ENCODE measurements at regions not wholly inside any gene's neighbourhood (a gene's known extent, or its start where the extent isn't known, plus 50 kb on each side); places are given as distances from the start of the nearest gene placed in this dataset.
A peak's percentile ranks its signal among the peaks of the same experiment; 100 is the strongest.

- Histone ChIP-seq H3K27ac (replicated peaks) (no peak overlapping the region), H3K36me3 (no peaks in the 10 kb centered on the region), H3K27me3 (ENCODE audit: low read depth) (peaks cover 45% of the 10 kb centered on the region), H3K4me1 (no peaks in the 10 kb centered on the region), H3K4me3 (no peak overlapping the region), H3K9me3 (replicated peaks) (peaks cover 12% of the 10 kb centered on the region)
- no peak for DNase-seq
- intact Hi-C loops (cut with micrococcal nuclease), result no loop called here
- TF ChIP-seq CTCF (IDR thresholded peaks at IDR 0.05; ENCODE audit: borderline replicate concordance), result no peak
Observed at GRCh38 chr20:58600756-58601155, 50.3 kb upstream of the STX16 start.

GRCh38 chr20:58599966-58600365 lies 51.1 kb upstream of the STX16 start:
- peaks cover 37% of the 10 kb centered on the region for H3K27me3 ChIP-seq (ENCODE audit: low read depth)
- H3K27ac ChIP-seq (replicated peaks), result no peak overlapping the region
- no peaks in the 10 kb centered on the region for H3K4me1 ChIP-seq

GRCh38 chr20:58598211-58599015 lies 52.7 kb upstream of the STX16 start:
- Histone ChIP-seq H3K27me3 (ENCODE audit: low read depth) (peaks cover 36% of the 10 kb centered on the region), H3K4me1 (no peaks in the 10 kb centered on the region), H3K4me3 (no peak overlapping the region), H3K27ac (replicated peaks) (peak overlapping the region; percentile 73), H3K9me3 (replicated peaks) (peaks cover 12% of the 10 kb centered on the region), H3K36me3 (no peaks in the 10 kb centered on the region)
- intact Hi-C loops (cut with micrococcal nuclease), result no loop called here
- DNase-seq, result peak; percentile 68
- no peak for TF ChIP-seq CTCF (IDR thresholded peaks at IDR 0.05; ENCODE audit: borderline replicate concordance)

More at GRCh38 chr20:58599966-58600365, 51.1 kb upstream of the STX16 start:
- DNase-seq, result no peak
- intact Hi-C loops (cut with micrococcal nuclease), result no loop called here
- Histone ChIP-seq H3K4me3 (no peak overlapping the region), H3K36me3 (no peaks in the 10 kb centered on the region), H3K9me3 (replicated peaks) (peaks cover 12% of the 10 kb centered on the region)
- no peak for TF ChIP-seq CTCF (IDR thresholded peaks at IDR 0.05; ENCODE audit: borderline replicate concordance)

- TF ChIP-seq CTCF (IDR thresholded peaks at IDR 0.05; ENCODE audit: borderline replicate concordance), result no peak
- Histone ChIP-seq H3K4me1 (no peaks in the 10 kb centered on the region), H3K4me3 (no peak overlapping the region), H3K27ac (replicated peaks) (peak overlapping the region; percentile 73), H3K36me3 (no peaks in the 10 kb centered on the region), H3K27me3 (ENCODE audit: low read depth) (peaks cover 43% of the 10 kb centered on the region), H3K9me3 (replicated peaks) (peaks cover 6% of the 10 kb centered on the region)
- intact Hi-C loops (cut with micrococcal nuclease), result no loop called here
- peak; percentile 60 for DNase-seq
Observed at GRCh38 chr20:58597249-58597891, 53.7 kb upstream of the STX16 start.

- TF ChIP-seq CTCF (IDR thresholded peaks at IDR 0.05; ENCODE audit: borderline replicate concordance), result no peak
- Histone ChIP-seq H3K27ac (replicated peaks) (peak overlapping the region; percentile 73), H3K4me3 (no peak overlapping the region), H3K36me3 (no peaks in the 10 kb centered on the region), H3K27me3 (ENCODE audit: low read depth) (peaks cover 49% of the 10 kb centered on the region), H3K9me3 (replicated peaks) (peaks cover 6% of the 10 kb centered on the region), H3K4me1 (no peaks in the 10 kb centered on the region)
- DNase-seq, result peak; percentile 37
- intact Hi-C loops (cut with micrococcal nuclease), result no loop called here
Observed at GRCh38 chr20:58596750-58597248, 54.3 kb upstream of the STX16 start.
